Activated naive CD4-positive, alpha-beta T cell (primary cell): ENCODE measurements at regions not wholly inside any gene's neighbourhood (a gene's known extent, or its start where the extent isn't known, plus 50 kb on each side); places are given as distances from the start of the nearest gene placed in this dataset.
"Not testable (repeated sequence)": the region's sequence is repeated elsewhere in the genome, so short reads cannot be mapped to it uniquely, and the experiment has no call there.

Experiments used
- DNase-seq, 4 experiments: peaks; one replicate each; lab custom pipeline; 2025; lab: John Stamatoyannopoulos, UW

GRCh38 chr3:10665592-10665991 is 150.4 kb upstream of the SLC6A11 start:
- DNase-seq, result no peak

- no peak for DNase-seq
Measured at GRCh38 chr3:10666621-10667020, 149.4 kb upstream of the SLC6A11 start.

- no peak for DNase-seq
Measured at GRCh38 chr3:10667269-10667668, 148.8 kb upstream of the SLC6A11 start.

- no peak for DNase-seq
Measured at GRCh38 chr3:10667901-10668476, 148.0 kb upstream of the SLC6A11 start.

- DNase-seq, result no peak
Measured at GRCh38 chr3:10669490-10670048, 146.5 kb upstream of the SLC6A11 start.

- DNase-seq, result no peak
Measured at GRCh38 chr3:10672422-10672821, 143.6 kb upstream of the SLC6A11 start.

DNA sequence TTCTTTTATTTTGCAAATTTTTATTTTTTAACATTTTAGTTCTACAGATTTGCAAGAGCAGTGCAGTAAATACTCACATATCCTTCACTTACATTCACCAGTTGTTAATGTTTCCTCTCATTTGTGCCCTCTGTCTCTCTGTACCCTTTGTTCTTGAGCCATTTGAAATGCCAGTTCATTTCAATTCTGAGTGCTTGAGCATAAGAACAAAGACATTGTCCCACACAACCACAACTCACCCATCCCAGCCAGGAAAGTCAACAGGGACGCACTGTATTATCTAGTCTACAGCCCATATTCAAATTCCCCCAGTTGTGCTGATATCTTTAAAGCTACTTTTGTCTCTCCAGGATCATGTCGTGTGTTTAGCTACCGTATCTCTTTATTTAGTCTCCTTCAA is 141.4 kb upstream of the SLC6A11 start:
- no peak for DNase-seq

- no peak for DNase-seq
Measured at GRCh38 chr3:10676905-10677304, 139.1 kb upstream of the SLC6A11 start.

GRCh38 chr3:10678796-10679376 is 137.1 kb upstream of the SLC6A11 start:
- no peak for DNase-seq

- DNase-seq, result no peak
Measured at GRCh38 chr3:10680796-10681195, 135.2 kb upstream of the SLC6A11 start.

DNA sequence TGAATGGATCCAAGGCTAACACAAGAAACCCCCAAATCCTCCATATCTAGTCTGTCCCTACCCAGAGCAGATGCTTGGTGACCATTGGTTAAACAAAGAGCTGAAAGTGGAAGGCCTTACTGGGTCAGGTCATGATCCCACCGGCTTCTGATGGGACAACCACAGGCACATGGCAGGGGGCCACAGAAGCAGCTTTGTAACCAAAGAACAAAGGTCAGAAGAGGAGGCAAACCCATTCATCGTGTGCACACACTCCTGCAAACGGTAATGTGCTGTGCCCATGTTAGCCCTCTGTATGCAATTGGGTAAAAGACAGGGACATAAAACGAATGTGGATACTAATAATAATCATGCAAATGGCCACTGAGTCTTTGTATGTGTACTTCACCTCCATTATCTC is 133.3 kb upstream of the SLC6A11 start:
- no peak for DNase-seq

DNA sequence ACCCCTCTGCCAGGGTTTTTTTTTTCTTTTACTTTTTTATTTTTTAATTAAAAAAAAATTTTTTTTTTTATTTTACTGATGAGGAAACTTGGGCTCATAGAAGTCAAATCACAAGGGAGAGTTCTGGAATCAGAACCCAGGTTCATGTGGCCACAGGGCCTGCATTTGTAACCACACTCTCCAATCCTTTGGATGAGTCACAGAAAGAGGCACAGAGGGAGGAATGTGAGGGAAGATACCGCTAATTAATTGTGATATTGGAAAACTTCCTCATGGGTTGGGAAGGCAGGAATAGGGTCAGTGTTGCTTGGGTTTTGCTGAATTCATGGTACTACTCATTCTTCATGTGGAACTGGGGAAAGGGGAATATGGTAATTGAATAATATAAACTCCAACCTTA is 132.9 kb upstream of the SLC6A11 start:
- no peak for DNase-seq

- no peak for DNase-seq
Measured at GRCh38 chr3:10688126-10688525, 127.9 kb upstream of the SLC6A11 start.

DNA sequence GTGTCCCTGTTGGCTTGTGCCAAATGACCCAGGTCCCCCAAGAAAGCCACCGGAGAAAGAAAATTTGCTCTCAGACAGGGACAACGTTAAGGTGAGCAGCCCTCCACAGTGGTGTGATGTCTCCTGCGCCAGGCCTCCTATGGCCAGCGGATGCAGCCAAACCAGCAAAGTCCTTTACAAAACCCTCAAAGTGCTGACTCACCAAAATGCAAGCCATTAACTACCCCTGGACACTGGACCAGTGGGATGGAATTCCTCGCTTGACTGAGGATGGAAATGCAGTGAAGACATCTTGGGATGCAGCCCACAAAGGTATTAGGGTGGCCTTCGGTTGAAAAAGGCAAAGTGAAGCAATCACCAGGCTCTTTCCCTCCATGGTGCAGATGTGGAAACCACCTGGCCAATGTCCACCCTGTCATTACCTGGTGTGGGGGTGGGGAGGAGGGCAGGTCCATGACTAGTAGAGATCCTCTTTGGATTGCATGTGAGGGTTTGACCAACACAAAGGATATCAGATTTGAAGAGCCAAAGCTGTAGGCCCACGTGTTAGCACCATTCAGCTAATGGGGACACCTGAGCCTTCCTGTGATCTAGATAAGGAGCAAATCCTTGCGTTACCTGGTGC is 127.4 kb upstream of the SLC6A11 start:
- DNase-seq, result no peak

GRCh38 chr3:10692039-10692622 is 123.9 kb upstream of the SLC6A11 start:
- DNase-seq, result no peak

DNA sequence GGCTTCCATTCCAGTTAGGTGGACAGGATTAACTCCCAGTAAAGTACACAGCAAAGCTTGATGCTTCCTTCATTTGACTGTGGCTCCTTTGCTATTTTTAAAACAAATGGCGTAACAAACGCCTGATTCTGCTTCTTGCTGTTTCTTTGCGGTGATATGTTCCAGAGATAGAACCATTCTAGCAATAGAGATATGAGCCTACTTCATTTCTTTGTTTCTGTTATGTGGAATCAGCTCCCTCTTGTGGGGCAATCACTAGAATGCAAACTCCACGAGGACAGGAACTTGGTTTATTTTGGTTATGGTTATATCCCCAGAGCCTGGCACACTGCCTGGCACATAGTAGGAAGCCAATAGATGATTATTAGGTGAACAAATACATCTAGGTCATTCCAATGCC is 122.6 kb upstream of the SLC6A11 start:
- DNase-seq, result no peak

DNA sequence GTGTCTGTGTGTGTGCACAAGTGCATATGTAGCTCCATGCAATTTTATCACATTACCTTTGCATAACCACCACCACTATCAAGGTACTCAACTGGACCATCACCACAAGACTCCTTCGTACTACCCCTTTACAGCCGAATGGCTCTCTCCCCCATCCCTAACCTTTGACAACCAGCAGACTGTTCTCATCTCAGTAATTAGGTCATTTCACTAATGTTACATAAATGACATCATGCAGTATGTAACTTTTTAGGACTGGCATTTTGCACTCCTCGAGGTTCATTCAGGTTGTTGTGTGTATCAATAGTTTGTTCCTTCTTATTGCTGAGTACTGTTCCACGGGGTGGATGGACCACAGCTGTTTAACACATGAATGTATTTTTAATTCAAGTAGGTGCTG is 121.8 kb upstream of the SLC6A11 start:
- no peak for DNase-seq

DNA sequence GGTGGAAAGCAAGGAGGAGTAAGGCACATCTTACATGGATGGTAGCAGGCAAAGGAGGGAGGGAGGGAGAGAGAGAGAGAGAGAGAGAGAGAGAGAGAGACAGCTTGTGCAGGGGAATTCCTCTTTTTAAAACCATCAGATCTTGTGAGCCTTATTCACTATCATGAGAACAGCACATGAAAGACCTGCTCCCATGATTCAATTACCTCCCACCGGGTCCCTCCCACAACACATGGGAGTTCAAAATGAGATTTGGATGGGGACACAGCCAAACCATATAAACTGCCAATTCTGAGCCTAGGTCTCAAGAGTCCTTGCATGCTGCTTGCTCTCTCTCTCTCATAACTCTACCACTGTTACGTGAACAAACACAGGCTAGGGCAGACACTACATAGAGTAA is 120.8 kb upstream of the SLC6A11 start:
- not testable (repeated sequence) for DNase-seq

GRCh38 chr3:10695595-10696285 is 120.3 kb upstream of the SLC6A11 start:
- DNase-seq, result no peak

- no peak for DNase-seq
Measured at GRCh38 chr3:10697918-10698317, 118.1 kb upstream of the SLC6A11 start.

DNA sequence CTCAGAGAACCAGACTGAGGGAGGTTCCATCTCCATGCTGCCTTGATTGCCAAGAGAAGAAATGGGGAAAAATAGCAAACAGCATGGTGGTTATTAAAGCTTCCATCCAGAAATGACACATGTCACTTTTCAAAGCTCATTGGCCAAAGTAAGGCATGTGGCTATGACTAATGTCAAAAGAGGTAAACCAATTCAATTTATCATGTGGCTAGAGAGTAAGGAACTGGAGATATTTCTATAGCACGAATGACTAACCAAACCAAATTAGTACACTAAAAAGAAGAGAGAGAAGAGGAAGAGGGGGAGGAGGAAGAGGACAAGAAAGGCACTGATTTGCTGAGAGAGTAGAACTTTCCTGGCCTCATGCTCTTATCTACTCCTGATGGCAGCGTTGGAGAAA is 115.2 kb upstream of the SLC6A11 start:
- DNase-seq, result no peak

DNA sequence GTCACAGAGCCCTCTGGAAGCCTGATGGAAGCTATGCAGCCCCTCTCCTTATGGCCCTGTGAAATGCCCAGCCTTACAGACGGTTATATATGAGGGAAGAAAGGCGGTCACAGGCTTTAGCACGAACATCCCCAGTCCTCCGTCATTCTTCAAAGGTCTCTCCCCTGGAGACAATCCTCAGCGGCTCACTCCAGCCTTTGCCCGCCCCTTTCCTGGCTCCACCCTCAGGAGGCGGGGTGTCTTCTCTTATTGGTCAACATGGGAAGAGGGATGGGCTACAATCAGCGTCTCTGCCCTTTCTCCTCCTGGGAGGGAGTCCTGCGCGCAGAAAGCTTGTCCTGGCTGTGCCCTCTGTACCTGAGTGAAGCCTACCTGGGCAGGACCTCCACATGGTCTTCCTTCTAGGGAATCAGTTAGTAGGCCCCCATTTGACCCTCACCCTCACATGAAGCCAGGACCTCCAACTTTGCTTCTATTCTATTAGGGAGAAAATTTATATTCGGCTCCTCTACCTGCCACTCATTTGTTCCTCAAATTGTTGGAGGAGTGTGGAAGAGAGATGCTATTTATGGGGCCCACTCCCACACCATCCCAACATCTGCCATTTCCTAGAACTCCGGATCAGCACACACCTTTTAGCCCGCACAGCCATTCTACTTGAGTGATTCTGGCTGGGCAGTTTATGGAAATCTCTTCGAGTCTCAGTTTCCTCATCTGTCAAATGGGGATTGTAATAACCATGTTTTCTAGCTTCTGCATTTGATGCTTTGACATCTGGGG is 112.9 kb upstream of the SLC6A11 start:
- DNase-seq, result no peak
